Hepatocyte (in vitro differentiated cells): ENCODE measurements at regions not wholly inside any gene's neighbourhood (a gene's known extent, or its start where the extent isn't known, plus 50 kb on each side); places are given as distances from the start of the nearest gene placed in this dataset.

ENCODE experiments used
- DNase-seq: peaks from one replicate; pipeline ENCODE4 v3.0.0-alpha.2; 2016; ENCODE audit warnings: low spot score
- H2AFZ ChIP-seq: fragments of 200-600 bp; sonication (generic); 2 replicates; pipeline ENCODE4 v1.6.0; 2016; ENCODE audit warnings: antibody characterized with exemption, mild to moderate bottlenecking
- H3K27ac ChIP-seq: fragments of 200-600 bp; sonication (generic); 2 replicates; pipeline ENCODE4 v1.5.1; 2016; ENCODE audit warnings: mild to moderate bottlenecking
- H3K27me3 ChIP-seq: fragments of 200-600 bp; sonication (generic); 2 replicates; pipeline ENCODE4 v1.6.1; 2016
- H3K36me3 ChIP-seq: fragments of 200-600 bp; sonication (generic); replicated peaks from 2 replicates; pipeline ENCODE4 v1.5.1; 2016; ENCODE audit warnings: low read depth; ENCODE audit not compliant: insufficient read depth
- H3K4me1 ChIP-seq: fragments of 200-600 bp; sonication (generic); 2 replicates; pipeline ENCODE4 v1.5.1; 2016; ENCODE audit warnings: mild to moderate bottlenecking, moderate library complexity; ENCODE audit not compliant: insufficient read depth
- H3K4me2 ChIP-seq: fragments of 200-600 bp; sonication (generic); 2 replicates; pipeline ENCODE4 v1.6.0; 2016
- H3K4me3 ChIP-seq: fragments of 200-600 bp; sonication (generic); 2 replicates; pipeline ENCODE4 v1.5.1; 2016; ENCODE audit warnings: mild to moderate bottlenecking
- H3K79me2 ChIP-seq: fragments of 200-600 bp; sonication (generic); 2 replicates; pipeline ENCODE4 v1.6.0; 2017; ENCODE audit warnings: mild to moderate bottlenecking
- H3K9me2 ChIP-seq: fragments of 200-600 bp; sonication (generic); replicated peaks from 2 replicates; pipeline ENCODE4 v1.6.0; 2017; ENCODE audit warnings: mild to moderate bottlenecking; ENCODE audit not compliant: insufficient read depth
- H3K9me3 ChIP-seq: fragments of 200-600 bp; sonication (generic); 2 replicates; pipeline ENCODE4 v1.5.1; 2016; ENCODE audit warnings: low read depth, mild to moderate bottlenecking
- H4K20me1 ChIP-seq: fragments of 200-600 bp; sonication (generic); 2 replicates; pipeline ENCODE4 v1.6.0; 2016; ENCODE audit warnings: mild to moderate bottlenecking; ENCODE audit not compliant: insufficient read depth, poor library complexity, severe bottlenecking
- CTCF ChIP-seq: fragments of 200-600 bp; sonication (generic); IDR thresholded peaks from 2 replicates; pipeline ENCODE4 v1.5.1; 2016; ENCODE audit warnings: antibody characterized with exemption, mild to moderate bottlenecking; ENCODE audit not compliant: poor library complexity
- EZH2 ChIP-seq: fragments of 200-600 bp; sonication (generic); IDR thresholded peaks from 2 replicates; pipeline ENCODE4 v1.6.1; 2016; ENCODE audit warnings: antibody characterized with exemption, mild to moderate bottlenecking, borderline replicate concordance
- EZH2phosphoT487 ChIP-seq: fragments of 200-600 bp; sonication (generic); IDR thresholded peaks from one replicate; pipeline ENCODE4 v1.6.1; 2018; ENCODE audit warnings: antibody characterized with exemption, mild to moderate bottlenecking, low read depth, moderate library complexity; ENCODE audit not compliant: unreplicated experiment, severe bottlenecking
- WGBS: methylation state at CpG from one replicate; pipeline ENCODE4 v1.1.6; 2016; ENCODE audit warnings: low lambda C conversion rate; ENCODE audit errors: missing lambda C conversion rate; 5-methylcytosine and 5-hydroxymethylcytosine counted together

GRCh38 chr12:20039562-20039961 is 328.8 kb upstream of the PDE3A start:
- no peaks in the 10 kb centered on the region for H3K79me2 ChIP-seq
- H3K4me3 ChIP-seq = no peak overlapping the region
- no peaks in the 10 kb centered on the region for H3K9me3 ChIP-seq
- H3K27me3 ChIP-seq = no peaks in the 10 kb centered on the region
- H3K36me3 ChIP-seq = no peaks in the 10 kb centered on the region
- DNase-seq = no peak
- no peak overlapping the region for H3K4me2 ChIP-seq
- no peak overlapping the region for H2AFZ ChIP-seq
- no peaks in the 10 kb centered on the region for H3K9me2 ChIP-seq
- no peaks in the 10 kb centered on the region for H4K20me1 ChIP-seq
- TF ChIP-seq EZH2 (no peak), CTCF (no peak), EZH2phosphoT487 (no peak)
- H3K27ac ChIP-seq = no peak overlapping the region
- no peaks in the 10 kb centered on the region for H3K4me1 ChIP-seq
- WGBS = 92% methylated on average over 4 of the region's 4 CpGs

- Histone ChIP-seq H3K4me1 (no peaks in the 10 kb centered on the region), H2AFZ (no peak overlapping the region), H4K20me1 (no peaks in the 10 kb centered on the region), H3K27me3 (no peaks in the 10 kb centered on the region), H3K4me2 (no peak overlapping the region), H3K27ac (no peak overlapping the region), H3K9me2 (no peaks in the 10 kb centered on the region), H3K4me3 (no peak overlapping the region), H3K9me3 (no peaks in the 10 kb centered on the region), H3K79me2 (no peaks in the 10 kb centered on the region), H3K36me3 (no peaks in the 10 kb centered on the region)
- DNase-seq = no peak
- TF ChIP-seq EZH2phosphoT487 = no peak
- TF ChIP-seq CTCF = no peak
- TF ChIP-seq EZH2 = no peak
- WGBS = 59% methylated on average over 2 of the region's 2 CpGs
Measured at GRCh38 chr12:20040184-20040583, 328.2 kb upstream of the PDE3A start.

GRCh38 chr12:20040831-20041230 is 327.5 kb upstream of the PDE3A start:
- H3K4me2 ChIP-seq = no peak overlapping the region
- no peaks in the 10 kb centered on the region for H4K20me1 ChIP-seq
- no peak for DNase-seq
- no peaks in the 10 kb centered on the region for H3K9me3 ChIP-seq
- no peaks in the 10 kb centered on the region for H3K9me2 ChIP-seq
- H3K36me3 ChIP-seq = no peaks in the 10 kb centered on the region
- H3K27me3 ChIP-seq = no peaks in the 10 kb centered on the region
- no peak overlapping the region for H3K4me3 ChIP-seq
- H3K79me2 ChIP-seq = no peaks in the 10 kb centered on the region
- no peak overlapping the region for H2AFZ ChIP-seq
- no peaks in the 10 kb centered on the region for H3K4me1 ChIP-seq
- TF ChIP-seq EZH2phosphoT487 = no peak
- TF ChIP-seq EZH2 = no peak
- 75% methylated on average over 3 of the region's 3 CpGs for WGBS
- no peak overlapping the region for H3K27ac ChIP-seq

GRCh38 chr12:20044351-20044750 is 324.0 kb upstream of the PDE3A start:
- Histone ChIP-seq H4K20me1 (no peaks in the 10 kb centered on the region), H3K79me2 (no peaks in the 10 kb centered on the region), H3K4me2 (no peak overlapping the region), H3K4me1 (no peaks in the 10 kb centered on the region), H3K9me2 (no peaks in the 10 kb centered on the region), H3K36me3 (no peaks in the 10 kb centered on the region), H3K4me3 (no peak overlapping the region), H2AFZ (no peak overlapping the region), H3K27me3 (no peaks in the 10 kb centered on the region), H3K27ac (no peak overlapping the region), H3K9me3 (no peaks in the 10 kb centered on the region)
- TF ChIP-seq EZH2 = no peak
- TF ChIP-seq EZH2phosphoT487 = no peak
- DNase-seq = no peak
- 89% methylated on average over 1 of the region's 1 CpG for WGBS

GRCh38 chr12:20044846-20045245 is 323.5 kb upstream of the PDE3A start:
- Histone ChIP-seq H3K27ac (no peak overlapping the region), H3K79me2 (no peaks in the 10 kb centered on the region), H3K4me3 (no peak overlapping the region), H3K36me3 (no peaks in the 10 kb centered on the region), H3K9me2 (no peaks in the 10 kb centered on the region), H3K27me3 (no peaks in the 10 kb centered on the region), H4K20me1 (no peaks in the 10 kb centered on the region), H3K4me1 (no peaks in the 10 kb centered on the region), H3K4me2 (no peak overlapping the region), H2AFZ (no peak overlapping the region), H3K9me3 (no peaks in the 10 kb centered on the region)
- no peak for DNase-seq
- WGBS = 28% methylated on average over 3 of the region's 3 CpGs
- TF ChIP-seq EZH2 (no peak), CTCF (no peak), EZH2phosphoT487 (no peak)
